Upper lobe of right lung (tissue), 1 donor: ENCODE measurements at regions not wholly inside any gene's neighbourhood (a gene's known extent, or its start where the extent isn't known, plus 50 kb on each side); places are given as distances from the start of the nearest gene placed in this dataset.

Experiments used
- ATAC-seq: fragments of 200-7000 bp; cut with Tn5 transposase; one replicate; pipeline ENCODE4 v1.9.1; 2020; ENCODE audit warnings: mild to moderate bottlenecking, moderate library complexity
- DNase-seq: peaks from one replicate; pipeline ENCODE4 v3.0.0-alpha.2; 2020
- H3K27ac ChIP-seq: fragments of 200-600 bp; one replicate; pipeline ENCODE4 v1.8.0; 2022
- H3K27me3 ChIP-seq: fragments of 200-600 bp; one replicate; pipeline ENCODE4 v1.8.0; 2022; ENCODE audit warnings: mild to moderate bottlenecking
- H3K36me3 ChIP-seq: fragments of 200-600 bp; one replicate; pipeline ENCODE4 v1.8.0; 2022
- H3K4me1 ChIP-seq: fragments of 200-600 bp; one replicate; pipeline ENCODE4 v1.8.0; 2022
- H3K4me3 ChIP-seq: fragments of 200-600 bp; one replicate; pipeline ENCODE4 v1.8.0; 2022; ENCODE audit warnings: mild to moderate bottlenecking
- H3K9me3 ChIP-seq: fragments of 200-600 bp; one replicate; pipeline ENCODE4 v1.8.0; 2022
- CTCF ChIP-seq: fragments of 200-600 bp; IDR thresholded peaks from one replicate; pipeline ENCODE4 v1.8.0; 2022; ENCODE audit warnings: antibody characterized with exemption
- intact Hi-C: fragments of 100-400 bp; cut with DNase I; formaldehyde crosslinking; loops from one replicate; pipeline ENCODE4 v1.11.0; 2022
- donor health status: DM: no; HTN: yes; CAD: no; lungs with severe emphysema.

- Histone ChIP-seq H3K36me3 (no peaks in the 10 kb centered on the region), H3K27me3 (no peaks in the 10 kb centered on the region), H3K27ac (no peak overlapping the region), H3K4me3 (no peak overlapping the region), H3K9me3 (no peaks in the 10 kb centered on the region), H3K4me1 (no peaks in the 10 kb centered on the region)
- intact Hi-C loops, result no loop called here
- DNase-seq (no peak), ATAC-seq (no peak)
- no peak for TF ChIP-seq CTCF
These were observed 427.5 kb downstream of the METTL15 start for GRCh38 chr11:28535677-28536076.

- H3K4me1 ChIP-seq, result no peaks in the 10 kb centered on the region
- H3K27ac ChIP-seq, result no peak overlapping the region
- TF ChIP-seq CTCF, result peak; percentile 46
- H3K36me3 ChIP-seq, result no peaks in the 10 kb centered on the region
- ATAC-seq (no peak), DNase-seq (no peak)
- H3K27me3 ChIP-seq, result no peaks in the 10 kb centered on the region
- peaks cover 6% of the 10 kb centered on the region for H3K9me3 ChIP-seq
- no peak overlapping the region for H3K4me3 ChIP-seq
- intact Hi-C loops, result no loop called here
These were observed 421.6 kb downstream of the METTL15 start for GRCh38 chr11:28529540-28530410.

- no peak overlapping the region for H3K27ac ChIP-seq
- intact Hi-C loops, result no loop called here
- no peak for TF ChIP-seq CTCF
- H3K4me3 ChIP-seq, result no peak overlapping the region
- no peaks in the 10 kb centered on the region for H3K4me1 ChIP-seq
- ATAC-seq (no peak), DNase-seq (no peak)
- peaks cover 6% of the 10 kb centered on the region for H3K9me3 ChIP-seq
- no peaks in the 10 kb centered on the region for H3K36me3 ChIP-seq
- no peaks in the 10 kb centered on the region for H3K27me3 ChIP-seq
These were observed 420.9 kb downstream of the METTL15 start for GRCh38 chr11:28529046-28529445.

- H3K27me3 ChIP-seq, result no peaks in the 10 kb centered on the region
- DNase-seq (no peak), ATAC-seq (no peak)
- H3K4me3 ChIP-seq, result no peak overlapping the region
- intact Hi-C loops, result no loop called here
- peaks cover 6% of the 10 kb centered on the region for H3K9me3 ChIP-seq
- no peaks in the 10 kb centered on the region for H3K36me3 ChIP-seq
- no peaks in the 10 kb centered on the region for H3K4me1 ChIP-seq
- H3K27ac ChIP-seq, result no peak overlapping the region
- no peak for TF ChIP-seq CTCF
These were observed 420.0 kb downstream of the METTL15 start for GRCh38 chr11:28528217-28528616.

GRCh38 chr11:28526406-28526751, 418.2 kb downstream of the METTL15 start:
- Histone ChIP-seq H3K9me3 (peaks cover 6% of the 10 kb centered on the region), H3K27me3 (no peaks in the 10 kb centered on the region), H3K36me3 (no peaks in the 10 kb centered on the region), H3K4me1 (no peaks in the 10 kb centered on the region), H3K27ac (no peak overlapping the region), H3K4me3 (no peak overlapping the region)
- intact Hi-C loops, result no loop called here
- ATAC-seq, result no peak
- no peak for DNase-seq
- TF ChIP-seq CTCF, result no peak
